ENCODE measurements at regions not wholly inside any gene's neighbourhood (a gene's known extent, or its start where the extent isn't known, plus 50 kb on each side); places are given as distances from the start of the nearest gene placed in this dataset.

DNA sequence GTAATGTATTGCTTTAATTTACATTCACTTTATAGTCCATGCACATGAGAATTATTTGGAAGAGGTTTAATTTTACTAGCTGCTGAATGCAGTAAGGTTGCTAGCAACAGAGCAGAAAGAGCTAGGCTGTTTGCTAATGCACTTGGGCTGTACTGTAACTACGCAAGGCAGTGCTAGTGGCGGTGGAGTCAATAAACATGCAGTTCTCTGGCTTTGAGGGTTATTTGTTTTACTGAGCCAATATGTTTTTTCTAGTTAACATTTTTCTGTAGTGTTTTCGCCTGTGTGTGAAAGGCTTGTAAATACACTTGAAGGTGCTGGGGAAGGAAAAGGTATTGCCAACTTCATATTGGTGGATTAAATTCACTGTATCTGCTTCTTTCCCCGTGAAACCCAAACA, 112.8 kb downstream of the BTBD3 start:
- no peak for DNase-seq (ENCODE audit: low spot score)
- Histone ChIP-seq H3K9ac (ENCODE audit: low read depth in 1 of 2, low read length in 2 of 2) (no peak overlapping the region), H3K36me3 (ENCODE audit: control insufficient read depth in 4 of 4, insufficient read depth in 3 of 4, low read depth in 1 of 4, low read length in 3 of 4) (no peaks in the 10 kb centered on the region), H3K9me3 (ENCODE audit: control insufficient read depth in 4 of 4, low read length in 3 of 4) (no peaks in the 10 kb centered on the region), H3K4me3 (ENCODE audit: low read depth in 1 of 3, low read length in 3 of 3) (no peak overlapping the region), H3K4me1 (ENCODE audit: control insufficient read depth in 4 of 4, insufficient read depth in 4 of 4, low read length in 3 of 4) (no peaks in the 10 kb centered on the region), H3K27me3 (ENCODE audit: control insufficient read depth in 4 of 4, insufficient read depth in 4 of 4, low read length in 3 of 4) (no peaks in the 10 kb centered on the region), H3K27ac (ENCODE audit: low read depth in 1 of 2, low read length in 2 of 2) (no peak overlapping the region)
- 49% methylated on average over 4 of the region's 4 CpGs for WGBS
- TF ChIP-seq, protein P1, sequence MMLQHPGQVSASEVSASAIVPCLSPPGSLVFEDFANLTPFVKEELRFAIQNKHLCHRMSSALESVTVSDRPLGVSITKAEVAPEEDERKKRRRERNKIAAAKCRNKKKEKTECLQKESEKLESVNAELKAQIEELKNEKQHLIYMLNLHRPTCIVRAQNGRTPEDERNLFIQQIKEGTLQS (IDR thresholded peaks at IDR 0.05), result no peak
- no peak for TF ChIP-seq HNF4A (conservative IDR thresholded peaks at IDR 0.05)
- TF ChIP-seq, protein P2, sequence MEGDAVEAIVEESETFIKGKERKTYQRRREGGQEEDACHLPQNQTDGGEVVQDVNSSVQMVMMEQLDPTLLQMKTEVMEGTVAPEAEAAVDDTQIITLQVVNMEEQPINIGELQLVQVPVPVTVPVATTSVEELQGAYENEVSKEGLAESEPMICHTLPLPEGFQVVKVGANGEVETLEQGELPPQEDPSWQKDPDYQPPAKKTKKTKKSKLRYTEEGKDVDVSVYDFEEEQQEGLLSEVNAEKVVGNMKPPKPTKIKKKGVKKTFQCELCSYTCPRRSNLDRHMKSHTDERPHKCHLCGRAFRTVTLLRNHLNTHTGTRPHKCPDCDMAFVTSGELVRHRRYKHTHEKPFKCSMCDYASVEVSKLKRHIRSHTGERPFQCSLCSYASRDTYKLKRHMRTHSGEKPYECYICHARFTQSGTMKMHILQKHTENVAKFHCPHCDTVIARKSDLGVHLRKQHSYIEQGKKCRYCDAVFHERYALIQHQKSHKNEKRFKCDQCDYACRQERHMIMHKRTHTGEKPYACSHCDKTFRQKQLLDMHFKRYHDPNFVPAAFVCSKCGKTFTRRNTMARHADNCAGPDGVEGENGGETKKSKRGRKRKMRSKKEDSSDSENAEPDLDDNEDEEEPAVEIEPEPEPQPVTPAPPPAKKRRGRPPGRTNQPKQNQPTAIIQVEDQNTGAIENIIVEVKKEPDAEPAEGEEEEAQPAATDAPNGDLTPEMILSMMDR (IDR thresholded peaks at IDR 0.05; ENCODE audit: low read depth, low read length, missing input control), result no peak
- TF ChIP-seq RAD21 (IDR thresholded peaks at IDR 0.05), result no peak
- TF ChIP-seq, protein P3, sequence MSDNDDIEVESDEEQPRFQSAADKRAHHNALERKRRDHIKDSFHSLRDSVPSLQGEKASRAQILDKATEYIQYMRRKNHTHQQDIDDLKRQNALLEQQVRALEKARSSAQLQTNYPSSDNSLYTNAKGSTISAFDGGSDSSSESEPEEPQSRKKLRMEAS (IDR thresholded peaks at IDR 0.05), result no peak
- no peak for TF ChIP-seq YY1 (IDR thresholded peaks at IDR 0.05)
- TF ChIP-seq FOXA1 (IDR thresholded peaks at IDR 0.05), result no peak
- TF ChIP-seq SP1 (IDR thresholded peaks at IDR 0.05), result no peak
- TF ChIP-seq EGR1 (IDR thresholded peaks at IDR 0.05; ENCODE audit: low read depth in 2 of 2), result no peak
- TF ChIP-seq GABPA (IDR thresholded peaks at IDR 0.05 in 1 of 2, conservative IDR thresholded peaks at IDR 0.05 in 1 of 2), result no peak
- TF ChIP-seq NR2F2 (IDR thresholded peaks at IDR 0.05), result no peak
- TF ChIP-seq, protein P4, sequence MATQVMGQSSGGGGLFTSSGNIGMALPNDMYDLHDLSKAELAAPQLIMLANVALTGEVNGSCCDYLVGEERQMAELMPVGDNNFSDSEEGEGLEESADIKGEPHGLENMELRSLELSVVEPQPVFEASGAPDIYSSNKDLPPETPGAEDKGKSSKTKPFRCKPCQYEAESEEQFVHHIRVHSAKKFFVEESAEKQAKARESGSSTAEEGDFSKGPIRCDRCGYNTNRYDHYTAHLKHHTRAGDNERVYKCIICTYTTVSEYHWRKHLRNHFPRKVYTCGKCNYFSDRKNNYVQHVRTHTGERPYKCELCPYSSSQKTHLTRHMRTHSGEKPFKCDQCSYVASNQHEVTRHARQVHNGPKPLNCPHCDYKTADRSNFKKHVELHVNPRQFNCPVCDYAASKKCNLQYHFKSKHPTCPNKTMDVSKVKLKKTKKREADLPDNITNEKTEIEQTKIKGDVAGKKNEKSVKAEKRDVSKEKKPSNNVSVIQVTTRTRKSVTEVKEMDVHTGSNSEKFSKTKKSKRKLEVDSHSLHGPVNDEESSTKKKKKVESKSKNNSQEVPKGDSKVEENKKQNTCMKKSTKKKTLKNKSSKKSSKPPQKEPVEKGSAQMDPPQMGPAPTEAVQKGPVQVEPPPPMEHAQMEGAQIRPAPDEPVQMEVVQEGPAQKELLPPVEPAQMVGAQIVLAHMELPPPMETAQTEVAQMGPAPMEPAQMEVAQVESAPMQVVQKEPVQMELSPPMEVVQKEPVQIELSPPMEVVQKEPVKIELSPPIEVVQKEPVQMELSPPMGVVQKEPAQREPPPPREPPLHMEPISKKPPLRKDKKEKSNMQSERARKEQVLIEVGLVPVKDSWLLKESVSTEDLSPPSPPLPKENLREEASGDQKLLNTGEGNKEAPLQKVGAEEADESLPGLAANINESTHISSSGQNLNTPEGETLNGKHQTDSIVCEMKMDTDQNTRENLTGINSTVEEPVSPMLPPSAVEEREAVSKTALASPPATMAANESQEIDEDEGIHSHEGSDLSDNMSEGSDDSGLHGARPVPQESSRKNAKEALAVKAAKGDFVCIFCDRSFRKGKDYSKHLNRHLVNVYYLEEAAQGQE (IDR thresholded peaks at IDR 0.05), result no peak
- TF ChIP-seq, protein P5, sequence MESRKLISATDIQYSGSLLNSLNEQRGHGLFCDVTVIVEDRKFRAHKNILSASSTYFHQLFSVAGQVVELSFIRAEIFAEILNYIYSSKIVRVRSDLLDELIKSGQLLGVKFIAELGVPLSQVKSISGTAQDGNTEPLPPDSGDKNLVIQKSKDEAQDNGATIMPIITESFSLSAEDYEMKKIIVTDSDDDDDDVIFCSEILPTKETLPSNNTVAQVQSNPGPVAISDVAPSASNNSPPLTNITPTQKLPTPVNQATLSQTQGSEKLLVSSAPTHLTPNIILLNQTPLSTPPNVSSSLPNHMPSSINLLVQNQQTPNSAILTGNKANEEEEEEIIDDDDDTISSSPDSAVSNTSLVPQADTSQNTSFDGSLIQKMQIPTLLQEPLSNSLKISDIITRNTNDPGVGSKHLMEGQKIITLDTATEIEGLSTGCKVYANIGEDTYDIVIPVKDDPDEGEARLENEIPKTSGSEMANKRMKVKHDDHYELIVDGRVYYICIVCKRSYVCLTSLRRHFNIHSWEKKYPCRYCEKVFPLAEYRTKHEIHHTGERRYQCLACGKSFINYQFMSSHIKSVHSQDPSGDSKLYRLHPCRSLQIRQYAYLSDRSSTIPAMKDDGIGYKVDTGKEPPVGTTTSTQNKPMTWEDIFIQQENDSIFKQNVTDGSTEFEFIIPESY (IDR thresholded peaks at IDR 0.05), result no peak
- TF ChIP-seq HNF4G (IDR thresholded peaks at IDR 0.05), result no peak
- no peak for TF ChIP-seq RXRA (IDR thresholded peaks at IDR 0.05)

DNA sequence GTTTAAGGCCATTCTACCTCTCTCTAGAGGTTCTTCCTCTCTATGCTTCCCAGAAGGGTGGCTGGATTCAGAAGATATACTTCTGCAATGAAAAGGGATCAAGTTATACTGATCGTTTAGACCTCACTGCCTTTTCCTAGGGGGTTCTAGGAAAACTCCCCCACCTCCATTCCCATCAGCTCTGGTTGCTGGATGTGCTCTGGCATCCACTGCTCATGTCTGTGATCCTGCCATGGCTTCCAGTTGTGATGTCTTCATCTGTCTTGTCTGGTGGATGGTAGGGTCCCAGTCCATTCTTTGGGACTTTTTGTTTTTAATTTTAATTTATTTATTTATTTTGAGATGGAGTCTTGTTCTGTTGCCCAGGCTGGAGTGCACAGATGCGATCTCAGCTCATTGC, 118.4 kb downstream of the BTBD3 start:
- no peak for DNase-seq (ENCODE audit: low spot score)
- no peaks in the 10 kb centered on the region for H3K36me3 ChIP-seq (ENCODE audit: control insufficient read depth in 4 of 4, insufficient read depth in 3 of 4, low read depth in 1 of 4, low read length in 3 of 4)
- 87% methylated on average over 2 of the region's 2 CpGs for WGBS
- TF ChIP-seq, protein P1 (IDR thresholded peaks at IDR 0.05), result no peak
- TF ChIP-seq HNF4A (conservative IDR thresholded peaks at IDR 0.05) (no peak), HNF4G (IDR thresholded peaks at IDR 0.05) (no peak), FOXA2 (IDR thresholded peaks at IDR 0.05) (no peak), SP1 (IDR thresholded peaks at IDR 0.05) (no peak), RAD21 (IDR thresholded peaks at IDR 0.05) (no peak), JUND (IDR thresholded peaks at IDR 0.05) (no peak), FOXA1 (IDR thresholded peaks at IDR 0.05) (no peak), RXRA (IDR thresholded peaks at IDR 0.05) (no peak), GABPA (IDR thresholded peaks at IDR 0.05 in 1 of 2, conservative IDR thresholded peaks at IDR 0.05 in 1 of 2) (no peak), TAF1 (conservative IDR thresholded peaks at IDR 0.05) (no peak), YY1 (IDR thresholded peaks at IDR 0.05) (no peak), NR2F2 (IDR thresholded peaks at IDR 0.05) (no peak), EGR1 (IDR thresholded peaks at IDR 0.05; ENCODE audit: low read depth in 2 of 2) (no peak)
- TF ChIP-seq, protein P2 (IDR thresholded peaks at IDR 0.05; ENCODE audit: low read depth, low read length, missing input control), result no peak
- TF ChIP-seq, protein P5 (IDR thresholded peaks at IDR 0.05), result no peak

More for the DNA sequence above, 118.4 kb downstream of the BTBD3 start:
- H3K4me3 ChIP-seq (ENCODE audit: low read depth in 1 of 3, low read length in 3 of 3), result no peak overlapping the region
- no peak overlapping the region for H3K9ac ChIP-seq (ENCODE audit: low read depth in 1 of 2, low read length in 2 of 2)
- H3K27ac ChIP-seq (ENCODE audit: low read depth in 1 of 2, low read length in 2 of 2), result no peak overlapping the region
- H3K27me3 ChIP-seq (ENCODE audit: control insufficient read depth in 4 of 4, insufficient read depth in 4 of 4, low read length in 3 of 4), result no peaks in the 10 kb centered on the region
- no peaks in the 10 kb centered on the region for H3K9me3 ChIP-seq (ENCODE audit: control insufficient read depth in 4 of 4, low read length in 3 of 4)
- no peaks in the 10 kb centered on the region for H3K4me1 ChIP-seq (ENCODE audit: control insufficient read depth in 4 of 4, insufficient read depth in 4 of 4, low read length in 3 of 4)
